H9 (cell line): ENCODE measurements at regions not wholly inside any gene's neighbourhood (a gene's known extent, or its start where the extent isn't known, plus 50 kb on each side); places are given as distances from the start of the nearest gene placed in this dataset.
A peak's percentile ranks its signal among the peaks of the same experiment; 100 is the strongest.

Experiments
- DNase-seq: peaks from one replicate; pipeline ENCODE4 v3.0.0-alpha.2; 2017
- H2AFZ ChIP-seq: one replicate; pipeline ENCODE4 v1.6.1; 2013; ENCODE audit warnings: mild to moderate bottlenecking, low read length, control low read depth, moderate library complexity
- H2AK5ac ChIP-seq: 2 replicates; pipeline ENCODE4 v1.6.1; 2013; ENCODE audit warnings: low read length, control low read depth, mixed read lengths; ENCODE audit not compliant: insufficient read length
- H2BK120ac ChIP-seq: one replicate; pipeline ENCODE4 v1.6.1; 2013; ENCODE audit warnings: low read depth, mild to moderate bottlenecking, low read length, control low read depth, inconsistent platforms; ENCODE audit not compliant: poor library complexity, severe bottlenecking
- H2BK12ac ChIP-seq: 2 replicates; pipeline ENCODE4 v1.6.1; 2013; ENCODE audit warnings: low read length, control low read depth, mixed read lengths, low read depth; ENCODE audit not compliant: insufficient read length
- H2BK15ac ChIP-seq: 2 replicates; pipeline ENCODE4 v1.6.1; 2013; ENCODE audit warnings: low read depth, low read length, control low read depth
- H2BK20ac ChIP-seq: one replicate; pipeline ENCODE4 v1.6.1; 2013; ENCODE audit warnings: low read depth, mild to moderate bottlenecking, low read length, control low read depth, inconsistent platforms; ENCODE audit not compliant: poor library complexity, severe bottlenecking
- H2BK5ac ChIP-seq: 2 replicates; pipeline ENCODE4 v1.6.1; 2013; ENCODE audit warnings: low read length, control low read depth, mixed read lengths; ENCODE audit not compliant: insufficient read length
- H3K14ac ChIP-seq: 2 replicates; pipeline ENCODE4 v1.6.1; 2013; ENCODE audit warnings: low read length, control low read depth; ENCODE audit not compliant: insufficient read depth
- H3K18ac ChIP-seq: 2 replicates; pipeline ENCODE4 v1.6.1; 2013; ENCODE audit warnings: low read depth, mild to moderate bottlenecking, mixed read lengths, low read length, control low read depth; ENCODE audit not compliant: insufficient read length
- H3K23ac ChIP-seq: 2 replicates; pipeline ENCODE4 v1.6.1; 2013; ENCODE audit warnings: low read length, control low read depth, mixed read lengths, low read depth; ENCODE audit not compliant: insufficient read length
- H3K23me2 ChIP-seq: 2 replicates; pipeline ENCODE4 v1.6.1; 2013; ENCODE audit warnings: low read depth, mild to moderate bottlenecking, mixed read lengths, low read length, control low read depth; ENCODE audit not compliant: insufficient read length, poor library complexity, severe bottlenecking
- H3K27ac ChIP-seq: 2 replicates; pipeline ENCODE4 v1.5.1; 2013; ENCODE audit warnings: low read length, control low read depth, mixed read lengths, low read depth; ENCODE audit not compliant: insufficient read length
- H3K27me3 ChIP-seq: 2 replicates; pipeline ENCODE4 v1.6.1; 2013; ENCODE audit warnings: low read length, control low read depth, inconsistent platforms; ENCODE audit not compliant: insufficient read depth
- H3K4ac ChIP-seq: 2 replicates; pipeline ENCODE4 v1.6.1; 2013; ENCODE audit warnings: low read depth, mild to moderate bottlenecking, control low read depth, inconsistent platforms, low read length, moderate library complexity
- H3K4me1 ChIP-seq: 2 replicates; pipeline ENCODE4 v1.6.1; 2013; ENCODE audit warnings: low read length, control low read depth, inconsistent platforms; ENCODE audit not compliant: insufficient read depth
- H3K4me2 ChIP-seq: 2 replicates; pipeline ENCODE4 v1.6.1; 2013; ENCODE audit warnings: low read length, control low read depth, mixed read lengths; ENCODE audit not compliant: insufficient read length, insufficient read depth
- H3K56ac ChIP-seq: 2 replicates; pipeline ENCODE4 v1.6.1; 2013; ENCODE audit warnings: low read depth, mild to moderate bottlenecking, mixed read lengths, low read length, control low read depth; ENCODE audit not compliant: insufficient read length
- H3K79me1 ChIP-seq: 2 replicates; pipeline ENCODE4 v1.6.1; 2013; ENCODE audit warnings: low read depth, mild to moderate bottlenecking, moderate library complexity, low read length, control low read depth, inconsistent platforms; ENCODE audit not compliant: insufficient read depth, poor library complexity, severe bottlenecking
- H3K79me2 ChIP-seq: 2 replicates; pipeline ENCODE4 v1.6.1; 2013; ENCODE audit warnings: low read length, control low read depth, inconsistent platforms; ENCODE audit not compliant: insufficient read depth
- H3K9ac ChIP-seq: 2 replicates; pipeline ENCODE4 v1.6.1; 2013; ENCODE audit warnings: low read length, control low read depth, mixed read lengths; ENCODE audit not compliant: insufficient read length; ENCODE audit errors: extremely low read depth
- H3K9me3 ChIP-seq: one replicate; pipeline ENCODE4 v1.6.1; 2013; ENCODE audit warnings: low read depth, low read length, inconsistent platforms; ENCODE audit not compliant: control insufficient read depth
- H3T11ph ChIP-seq: one replicate; pipeline ENCODE4 v1.6.1; 2013; ENCODE audit warnings: mild to moderate bottlenecking, low read length, control low read depth, inconsistent platforms
- H4K20me1 ChIP-seq: one replicate; pipeline ENCODE4 v1.6.1; 2013; ENCODE audit not compliant: control insufficient read depth, insufficient read length, insufficient read depth
- H4K5ac ChIP-seq: 2 replicates; pipeline ENCODE4 v1.6.1; 2013; ENCODE audit warnings: low read depth, mild to moderate bottlenecking, mixed read lengths, low read length, control low read depth; ENCODE audit not compliant: insufficient read length
- H4K8ac ChIP-seq: replicated peaks from 2 replicates; pipeline ENCODE4 v1.6.1; 2013; ENCODE audit warnings: low read length, control low read depth, mixed read lengths, low read depth; ENCODE audit not compliant: insufficient read length
- H4K91ac ChIP-seq: 2 replicates; pipeline ENCODE4 v1.6.1; 2013; ENCODE audit warnings: low read depth, mild to moderate bottlenecking, moderate library complexity, mixed read lengths, low read length, control low read depth; ENCODE audit not compliant: insufficient read length
- H3K27ac Mint-ChIP-seq, 3 experiments: 2 replicates in 2 of 3; 3 replicates in 1 of 3; pipeline ENCODE4 v1.8.0; 2020 to 2021; ENCODE audit warnings: mixed read lengths in 3 of 3, mild to moderate bottlenecking in 1 of 3, moderate library complexity in 1 of 3
- H3K27me3 Mint-ChIP-seq: 2 replicates; pipeline ENCODE4 v1.8.0; 2021; ENCODE audit warnings: low read depth, mild to moderate bottlenecking, moderate library complexity, mixed read lengths
- H3K36me3 Mint-ChIP-seq, 3 experiments: 2 replicates in 2 of 3; 3 replicates in 1 of 3; pipeline ENCODE4 v1.8.0; 2020 to 2021; ENCODE audit warnings: low read depth in 3 of 3, mixed read lengths in 3 of 3; ENCODE audit not compliant: insufficient read depth in 1 of 3
- H3K4me1 Mint-ChIP-seq, 2 experiments: 2 replicates each; pipeline ENCODE4 v1.8.0; 2020; ENCODE audit warnings: mixed read lengths in 2 of 2
- H3K4me3 Mint-ChIP-seq, 2 experiments: 2 replicates in 1 of 2; 3 replicates in 1 of 2; pipeline ENCODE4 v1.8.0; 2020 to 2021; ENCODE audit warnings: mild to moderate bottlenecking in 2 of 2, mixed read lengths in 2 of 2, moderate library complexity in 1 of 2
- H3K9me3 Mint-ChIP-seq, 2 experiments: 2 replicates in 1 of 2; 3 replicates in 1 of 2; pipeline ENCODE4 v1.8.0; 2020; ENCODE audit warnings: mild to moderate bottlenecking in 2 of 2, mixed read lengths in 2 of 2, moderate library complexity in 1 of 2
- WGBS: extraction: QIAGEN DNeasy Blood & Tissue Kit; methylation state at CpG from one replicate; pipeline ENCODE4 v1.1.7; 2013; ENCODE audit warnings: missing lambda C conversion rate, low lambda C conversion rate, mixed read lengths; ENCODE audit not compliant: insufficient read length; ENCODE audit errors: extremely low coverage; 5-methylcytosine and 5-hydroxymethylcytosine counted together
- TF ChIP-seq, protein P1 (sequence below): fragments of 200-600 bp; sonication (generic); conservative IDR thresholded peaks from 3 replicates; pipeline ENCODE4 v1.8.0; 2021; ENCODE audit warnings: antibody characterized with exemption, mild to moderate bottlenecking

DNA sequence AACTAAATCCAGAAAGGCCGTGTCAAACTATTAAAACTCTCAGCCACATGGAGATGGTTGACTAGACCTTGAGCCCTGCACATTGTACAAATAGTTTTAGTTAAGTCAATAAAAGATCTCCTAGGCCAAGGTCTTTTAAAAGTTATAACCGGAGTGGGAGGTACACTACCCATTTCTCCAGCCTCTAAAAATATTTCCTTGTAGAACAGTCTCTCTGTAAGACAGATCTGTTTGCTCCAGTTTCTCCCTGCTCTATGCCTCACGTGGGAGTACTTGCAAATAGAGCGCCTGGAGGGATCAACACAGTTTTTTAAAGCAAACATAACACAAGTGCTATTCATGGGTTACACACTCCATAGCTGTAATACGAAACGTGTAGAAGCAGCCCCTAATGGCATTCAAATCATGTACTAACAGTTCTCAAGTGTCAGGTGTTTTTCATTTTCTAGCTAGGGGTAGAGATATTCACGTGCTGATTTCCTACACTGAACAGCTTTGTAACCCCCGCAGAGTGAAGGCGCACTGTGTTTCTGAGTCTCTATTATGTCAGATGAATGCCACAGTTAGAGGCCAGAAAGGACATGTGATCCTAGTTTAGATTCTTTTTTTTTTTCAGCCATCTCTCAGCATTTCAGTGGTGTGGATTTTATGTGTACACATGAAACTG is 703.4 kb upstream of the GRAMD2B start:
- WGBS = no CpG with 5 or more reads among the region's 9 CpGs
- no peak overlapping the region for H4K8ac ChIP-seq

More for the DNA sequence above, 703.4 kb upstream of the GRAMD2B start:
- H2BK15ac ChIP-seq = no peak overlapping the region
- Mint-ChIP-seq H3K27me3 (no peaks in the 10 kb centered on the region), H3K9me3 (no peaks in the 10 kb centered on the region), H3K27ac (peak overlapping the region in 1 of 3 experiments; percentile 61; a peak in 2 of 7 replicates), H3K36me3 (no peaks in the 10 kb centered on the region), H3K4me1 (peaks cover 11 to 18% of the 10 kb centered on the region in 2 experiments), H3K4me3 (no peak overlapping the region; a peak in 1 of 5 replicates)
- H2BK5ac ChIP-seq = no peak overlapping the region
- no peak overlapping the region for H2AK5ac ChIP-seq
- no peak overlapping the region for H3K27ac ChIP-seq
- H3K4ac ChIP-seq = no peak overlapping the region
- no peak overlapping the region for H2BK12ac ChIP-seq
- H4K20me1 ChIP-seq = no peaks in the 10 kb centered on the region
- no peaks in the 10 kb centered on the region for H3K79me2 ChIP-seq
- DNase-seq = no peak
- H2BK120ac ChIP-seq = no peak overlapping the region
- no peaks in the 10 kb centered on the region for H3K79me1 ChIP-seq
- H2BK20ac ChIP-seq = no peak overlapping the region
- no peak overlapping the region for H3K4me2 ChIP-seq
- H3K14ac ChIP-seq = no peak overlapping the region
- H3K23ac ChIP-seq = no peak overlapping the region
- TF ChIP-seq, protein P1, sequence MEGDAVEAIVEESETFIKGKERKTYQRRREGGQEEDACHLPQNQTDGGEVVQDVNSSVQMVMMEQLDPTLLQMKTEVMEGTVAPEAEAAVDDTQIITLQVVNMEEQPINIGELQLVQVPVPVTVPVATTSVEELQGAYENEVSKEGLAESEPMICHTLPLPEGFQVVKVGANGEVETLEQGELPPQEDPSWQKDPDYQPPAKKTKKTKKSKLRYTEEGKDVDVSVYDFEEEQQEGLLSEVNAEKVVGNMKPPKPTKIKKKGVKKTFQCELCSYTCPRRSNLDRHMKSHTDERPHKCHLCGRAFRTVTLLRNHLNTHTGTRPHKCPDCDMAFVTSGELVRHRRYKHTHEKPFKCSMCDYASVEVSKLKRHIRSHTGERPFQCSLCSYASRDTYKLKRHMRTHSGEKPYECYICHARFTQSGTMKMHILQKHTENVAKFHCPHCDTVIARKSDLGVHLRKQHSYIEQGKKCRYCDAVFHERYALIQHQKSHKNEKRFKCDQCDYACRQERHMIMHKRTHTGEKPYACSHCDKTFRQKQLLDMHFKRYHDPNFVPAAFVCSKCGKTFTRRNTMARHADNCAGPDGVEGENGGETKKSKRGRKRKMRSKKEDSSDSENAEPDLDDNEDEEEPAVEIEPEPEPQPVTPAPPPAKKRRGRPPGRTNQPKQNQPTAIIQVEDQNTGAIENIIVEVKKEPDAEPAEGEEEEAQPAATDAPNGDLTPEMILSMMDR = no peak
- no peak overlapping the region for H4K5ac ChIP-seq
- H3K9me3 ChIP-seq = no peaks in the 10 kb centered on the region
- H2AFZ ChIP-seq = no peak overlapping the region
- H3K4me1 ChIP-seq = peaks cover 5% of the 10 kb centered on the region; the same call in 1 of the 2 replicates
- no peak overlapping the region for H3K9ac ChIP-seq
- H3T11ph ChIP-seq = no peak overlapping the region
- no peak overlapping the region for H3K56ac ChIP-seq
- H4K91ac ChIP-seq = no peak overlapping the region
- no peak overlapping the region for H3K18ac ChIP-seq
- H3K27me3 ChIP-seq = no peaks in the 10 kb centered on the region
- no peaks in the 10 kb centered on the region for H3K23me2 ChIP-seq
